Cardiac muscle cell (in vitro differentiated cells and primary cell): ENCODE measurements at regions not wholly inside any gene's neighbourhood (a gene's known extent, or its start where the extent isn't known, plus 50 kb on each side); places are given as distances from the start of the nearest gene placed in this dataset.
A peak's percentile ranks its signal among the peaks of the same experiment; 100 is the strongest.

Experiments
- DNase-seq, 2 donors: peaks; one replicate each; pipeline versions ENCODE4 v3.0.0 to v3.0.0-alpha.2; 2010 to 2017; ENCODE audit warnings: low read depth in 1 of 2, low spot score in 1 of 2
- H3K27ac ChIP-seq: fragments of 200-600 bp; sonication (generic); 2 replicates; pipeline ENCODE4 v1.5.1; 2016
- H3K27me3 ChIP-seq: fragments of 200-600 bp; sonication (generic); 2 replicates; pipeline ENCODE4 v1.6.0; 2016; ENCODE audit warnings: control low read depth
- H3K36me3 ChIP-seq: fragments of 200-600 bp; sonication (generic); 2 replicates; pipeline ENCODE4 v1.5.1; 2016; ENCODE audit warnings: control low read depth
- H3K4me1 ChIP-seq: fragments of 200-600 bp; sonication (generic); 2 replicates; pipeline ENCODE4 v1.8.1; 2017; ENCODE audit warnings: low read depth, mild to moderate bottlenecking, mixed run types
- H3K4me3 ChIP-seq: fragments of 200-600 bp; sonication (generic); 2 replicates; pipeline ENCODE4 v1.5.1; 2016; ENCODE audit warnings: mild to moderate bottlenecking
- H3K9me3 ChIP-seq: fragments of 200-600 bp; sonication (generic); 2 replicates; pipeline ENCODE4 v1.5.1; 2017; ENCODE audit warnings: low read depth, mild to moderate bottlenecking, control low read depth
- TF ChIP-seq, protein P1 (sequence below): IDR thresholded peaks from 2 replicates; pipeline ENCODE4 v1.5.1; 2012; ENCODE audit warnings: low read depth, mild to moderate bottlenecking, low read length

DNA sequence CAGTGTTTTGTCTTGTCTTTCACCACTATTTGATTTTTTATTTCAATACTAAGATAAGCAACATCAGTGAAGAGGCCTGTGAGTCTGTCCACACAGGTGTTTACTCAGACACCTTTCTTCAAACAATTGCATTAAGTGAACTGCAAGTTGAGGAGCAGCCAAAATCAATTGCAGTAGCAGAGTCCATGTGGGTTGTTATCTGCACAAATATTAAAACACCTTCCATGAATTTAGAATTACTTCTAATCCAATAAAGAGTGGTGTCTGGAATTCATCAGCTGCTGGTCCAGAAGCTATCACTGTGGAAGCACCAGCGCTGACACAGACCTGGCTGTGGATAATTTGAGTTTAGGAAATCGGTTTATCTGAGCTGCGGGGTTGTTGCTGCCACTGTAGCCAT, 83.5 kb upstream of the FAT3 start:
- H3K27ac ChIP-seq: no peak overlapping the region
- H3K27me3 ChIP-seq: peaks cover 2% of the 10 kb centered on the region
- TF ChIP-seq, protein P1, sequence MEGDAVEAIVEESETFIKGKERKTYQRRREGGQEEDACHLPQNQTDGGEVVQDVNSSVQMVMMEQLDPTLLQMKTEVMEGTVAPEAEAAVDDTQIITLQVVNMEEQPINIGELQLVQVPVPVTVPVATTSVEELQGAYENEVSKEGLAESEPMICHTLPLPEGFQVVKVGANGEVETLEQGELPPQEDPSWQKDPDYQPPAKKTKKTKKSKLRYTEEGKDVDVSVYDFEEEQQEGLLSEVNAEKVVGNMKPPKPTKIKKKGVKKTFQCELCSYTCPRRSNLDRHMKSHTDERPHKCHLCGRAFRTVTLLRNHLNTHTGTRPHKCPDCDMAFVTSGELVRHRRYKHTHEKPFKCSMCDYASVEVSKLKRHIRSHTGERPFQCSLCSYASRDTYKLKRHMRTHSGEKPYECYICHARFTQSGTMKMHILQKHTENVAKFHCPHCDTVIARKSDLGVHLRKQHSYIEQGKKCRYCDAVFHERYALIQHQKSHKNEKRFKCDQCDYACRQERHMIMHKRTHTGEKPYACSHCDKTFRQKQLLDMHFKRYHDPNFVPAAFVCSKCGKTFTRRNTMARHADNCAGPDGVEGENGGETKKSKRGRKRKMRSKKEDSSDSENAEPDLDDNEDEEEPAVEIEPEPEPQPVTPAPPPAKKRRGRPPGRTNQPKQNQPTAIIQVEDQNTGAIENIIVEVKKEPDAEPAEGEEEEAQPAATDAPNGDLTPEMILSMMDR: no peak
- no peak overlapping the region for H3K4me3 ChIP-seq
- no peak for DNase-seq
- no peaks in the 10 kb centered on the region for H3K36me3 ChIP-seq
- no peaks in the 10 kb centered on the region for H3K4me1 ChIP-seq
- H3K9me3 ChIP-seq: no peaks in the 10 kb centered on the region

DNA sequence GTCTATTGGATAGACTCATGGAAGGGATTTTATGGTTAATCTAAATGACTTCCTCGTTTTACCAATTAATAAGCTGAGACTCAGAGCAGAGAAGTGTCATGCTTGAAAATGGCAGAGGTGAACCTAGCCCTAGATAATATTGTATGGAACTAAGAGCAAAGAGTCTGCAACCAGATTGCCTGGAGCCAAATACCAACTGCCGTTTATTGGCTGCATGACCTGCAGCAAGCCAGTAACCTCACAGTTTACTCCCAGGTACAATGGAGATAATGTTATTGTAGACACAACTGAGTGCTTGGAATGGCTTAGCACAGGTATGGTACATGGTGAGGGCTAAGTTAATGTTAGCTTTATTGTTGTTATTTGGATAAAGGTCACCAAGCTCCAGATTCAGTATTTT, 84.6 kb upstream of the FAT3 start:
- no peaks in the 10 kb centered on the region for H3K9me3 ChIP-seq
- TF ChIP-seq, protein P1: no peak
- H3K4me3 ChIP-seq: no peak overlapping the region
- H3K4me1 ChIP-seq: no peaks in the 10 kb centered on the region
- no peaks in the 10 kb centered on the region for H3K36me3 ChIP-seq
- H3K27ac ChIP-seq: no peak overlapping the region
- peaks cover 6% of the 10 kb centered on the region for H3K27me3 ChIP-seq
- DNase-seq: no peak

DNA sequence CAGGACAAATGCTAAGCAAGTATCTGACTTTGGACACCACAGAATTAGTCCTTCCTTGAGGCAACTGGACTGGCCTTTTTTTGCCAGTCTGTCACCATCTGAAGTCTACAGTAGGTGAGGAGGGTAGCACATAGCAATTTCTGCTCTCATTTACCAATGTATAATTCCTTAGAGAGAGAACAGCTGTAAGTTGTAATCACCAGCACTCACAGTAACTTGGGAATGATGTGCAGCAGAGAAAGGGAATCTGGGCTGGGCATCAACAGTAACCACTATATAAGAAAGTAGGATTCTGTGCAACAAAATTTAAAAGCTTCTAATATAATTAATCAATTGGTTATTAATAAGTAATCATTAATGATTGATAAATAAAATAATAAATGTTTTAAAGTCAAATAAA, 86.3 kb upstream of the FAT3 start:
- TF ChIP-seq, protein P1: no peak
- DNase-seq: no peak
- Histone ChIP-seq H3K4me1 (no peaks in the 10 kb centered on the region), H3K27me3 (peaks cover 6% of the 10 kb centered on the region), H3K36me3 (no peaks in the 10 kb centered on the region), H3K4me3 (no peak overlapping the region), H3K9me3 (no peaks in the 10 kb centered on the region), H3K27ac (no peak overlapping the region)

DNA sequence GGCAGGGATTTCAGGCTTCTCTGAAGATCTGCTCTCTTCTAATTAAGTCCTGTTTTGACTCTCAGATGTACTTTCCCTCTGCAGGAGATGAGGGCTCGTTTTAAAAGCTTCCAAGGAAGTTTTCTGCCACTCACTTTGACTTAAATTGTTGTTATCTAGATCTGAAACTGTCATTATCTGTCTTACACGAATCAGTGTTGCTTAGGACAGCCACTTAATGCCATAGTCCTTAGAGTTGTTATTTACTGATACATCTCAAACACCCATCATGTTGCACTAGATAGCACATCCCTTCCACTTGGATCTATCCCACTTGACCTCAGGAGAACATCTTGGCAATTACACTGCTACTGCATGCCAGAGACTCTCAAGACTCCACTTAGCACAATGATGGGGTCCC, 86.9 kb upstream of the FAT3 start:
- H3K4me3 ChIP-seq: no peak overlapping the region
- H3K27me3 ChIP-seq: peaks cover 6% of the 10 kb centered on the region
- TF ChIP-seq, protein P1: no peak
- no peaks in the 10 kb centered on the region for H3K36me3 ChIP-seq
- no peak for DNase-seq
- no peaks in the 10 kb centered on the region for H3K9me3 ChIP-seq
- no peak overlapping the region for H3K27ac ChIP-seq
- no peaks in the 10 kb centered on the region for H3K4me1 ChIP-seq

DNA sequence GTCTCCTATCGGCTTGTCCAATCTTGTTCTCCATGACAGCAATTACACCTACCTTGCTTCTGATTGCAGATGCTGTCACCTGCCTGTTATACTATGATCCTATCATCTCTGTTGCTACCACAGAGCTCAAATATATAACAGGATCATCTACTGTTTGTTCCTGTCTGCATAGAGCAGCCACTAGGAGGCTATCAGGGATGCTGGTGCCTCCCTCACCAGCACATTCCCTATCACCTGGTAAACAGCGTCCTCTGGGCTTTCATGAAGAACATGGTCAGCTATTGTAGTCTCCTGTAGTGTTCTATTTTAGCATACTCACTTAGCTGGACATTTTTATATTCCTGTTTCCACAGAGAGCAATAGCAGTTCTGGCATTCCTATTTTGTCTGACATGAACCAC, 87.8 kb upstream of the FAT3 start:
- no peak overlapping the region for H3K4me3 ChIP-seq
- H3K36me3 ChIP-seq: no peaks in the 10 kb centered on the region
- no peak overlapping the region for H3K27ac ChIP-seq
- TF ChIP-seq, protein P1: no peak
- no peaks in the 10 kb centered on the region for H3K9me3 ChIP-seq
- H3K4me1 ChIP-seq: no peaks in the 10 kb centered on the region
- DNase-seq: no peak
- H3K27me3 ChIP-seq: peaks cover 6% of the 10 kb centered on the region

DNA sequence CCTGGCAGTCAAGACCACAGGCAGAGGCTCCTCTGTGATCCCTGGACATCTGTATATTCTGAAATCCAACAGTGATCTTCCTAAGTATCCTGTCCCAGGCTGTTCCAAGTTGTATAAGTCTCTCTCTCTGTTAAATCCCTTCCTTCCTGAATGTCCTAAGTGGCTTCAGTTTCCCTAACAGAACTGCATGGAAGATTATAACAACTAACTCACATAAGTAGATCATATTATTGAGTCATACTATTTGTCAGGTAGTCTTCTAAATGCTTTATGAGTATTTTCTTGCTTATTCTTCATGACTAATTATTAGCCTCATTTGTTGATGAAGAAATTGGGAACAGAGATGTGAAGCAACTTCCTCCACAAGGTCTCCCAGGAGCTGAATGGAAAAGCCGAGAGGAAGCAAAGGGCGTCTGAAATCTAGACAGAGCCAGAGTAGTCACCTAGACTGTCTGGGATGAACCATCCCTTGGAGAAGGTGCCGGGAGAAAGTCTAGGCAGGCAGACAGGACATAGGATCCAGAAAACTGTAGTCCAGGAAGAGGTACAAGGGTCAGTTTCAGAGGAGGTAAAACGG, 93.2 kb upstream of the FAT3 start:
- Histone ChIP-seq H3K4me3 (no peak overlapping the region), H3K27ac (no peak overlapping the region), H3K36me3 (no peaks in the 10 kb centered on the region), H3K27me3 (peaks cover 12% of the 10 kb centered on the region), H3K4me1 (no peaks in the 10 kb centered on the region), H3K9me3 (no peaks in the 10 kb centered on the region)
- TF ChIP-seq, protein P1: no peak
- DNase-seq: peak in 1 of 2 donors; percentile 58
